Activated naive CD4-positive, alpha-beta T cell treated with anti-CD3 and anti-CD28 coated beads, Interleukin-2, amount 50 U/mL, for 16 hours (primary cell): ENCODE measurements at regions not wholly inside any gene's neighbourhood (a gene's known extent, or its start where the extent isn't known, plus 50 kb on each side); places are given as distances from the start of the nearest gene placed in this dataset.
"Not testable (repeated sequence)": the region's sequence is repeated elsewhere in the genome, so short reads cannot be mapped to it uniquely, and the experiment has no call there.

ENCODE experiments used
- DNase-seq: peaks from one replicate; pipeline ENCODE4 v3.0.0-alpha.2; 2020

- DNase-seq: no peak
Measured at GRCh38 chr6:145090801-145091585, 644.3 kb downstream of the EPM2A start.

GRCh38 chr6:145091586-145092142 lies 643.7 kb downstream of the EPM2A start:
- no peak for DNase-seq

- no peak for DNase-seq
Measured at GRCh38 chr6:145092554-145092953, 642.8 kb downstream of the EPM2A start.

GRCh38 chr6:145093226-145093625 lies 642.1 kb downstream of the EPM2A start:
- DNase-seq: no peak

GRCh38 chr6:145096846-145097245 lies 638.5 kb downstream of the EPM2A start:
- DNase-seq: no peak

GRCh38 chr6:145098127-145098526 lies 637.2 kb downstream of the EPM2A start:
- not testable (repeated sequence) for DNase-seq

- DNase-seq: no peak
Measured at GRCh38 chr6:145099713-145100112, 635.6 kb downstream of the EPM2A start.

- DNase-seq: no peak
Measured at GRCh38 chr6:145110109-145110508, 625.2 kb downstream of the EPM2A start.

GRCh38 chr6:145111407-145111806 lies 623.9 kb downstream of the EPM2A start:
- DNase-seq: not testable (repeated sequence)

- no peak for DNase-seq
Measured at GRCh38 chr6:145112711-145113148, 622.6 kb downstream of the EPM2A start.

GRCh38 chr6:145115638-145116037 lies 619.7 kb downstream of the EPM2A start:
- no peak for DNase-seq

GRCh38 chr6:145116591-145117178 lies 618.6 kb downstream of the EPM2A start:
- DNase-seq: no peak

GRCh38 chr6:145118224-145118623 lies 617.1 kb downstream of the EPM2A start:
- no peak for DNase-seq

GRCh38 chr6:145119081-145119480 lies 616.2 kb downstream of the EPM2A start:
- no peak for DNase-seq

- DNase-seq: no peak
Measured at GRCh38 chr6:145132709-145133108, 602.6 kb downstream of the EPM2A start.

- no peak for DNase-seq
Measured at GRCh38 chr6:145135702-145136101, 599.6 kb downstream of the EPM2A start.

- DNase-seq: no peak
Measured at GRCh38 chr6:145137425-145137824, 597.9 kb downstream of the EPM2A start.

GRCh38 chr6:145138469-145139139 lies 596.7 kb downstream of the EPM2A start:
- no peak for DNase-seq

- no peak for DNase-seq
Measured at GRCh38 chr6:145139140-145139850, 596.0 kb downstream of the EPM2A start.

GRCh38 chr6:145139895-145140294 lies 595.4 kb downstream of the EPM2A start:
- no peak for DNase-seq

- no peak for DNase-seq
Measured at GRCh38 chr6:145141572-145141971, 593.7 kb downstream of the EPM2A start.

GRCh38 chr6:145142958-145143357 lies 592.4 kb downstream of the EPM2A start:
- no peak for DNase-seq

GRCh38 chr6:145143379-145143778 lies 591.9 kb downstream of the EPM2A start:
- DNase-seq: no peak
